CD4-positive, alpha-beta T cell (primary cell): ENCODE measurements at regions not wholly inside any gene's neighbourhood (a gene's known extent, or its start where the extent isn't known, plus 50 kb on each side); places are given as distances from the start of the nearest gene placed in this dataset.
"Not testable (repeated sequence)": the region's sequence is repeated elsewhere in the genome, so short reads cannot be mapped to it uniquely, and the experiment has no call there.

ENCODE experiments used
- ATAC-seq: fragments of 200-7000 bp; cut with Tn5 transposase; one replicate; pipeline ENCODE4 v1.10.0; 2022; ENCODE audit warnings: mild to moderate bottlenecking; ENCODE audit not compliant: poor library complexity
- CTCF ChIA-PET: fragments of 350-600 bp; sonication (Branson Sonifier 250); formaldehyde crosslinking; loops from one replicate; lab custom pipeline; 2021; ENCODE audit warnings: antibody characterized with exemption, inconsistent platforms; lab: Charles Lee
- POLR2A ChIA-PET: fragments of 350-600 bp; sonication (Branson Sonifier 250); formaldehyde crosslinking; loops from one replicate; lab custom pipeline; 2021; ENCODE audit warnings: antibody characterized with exemption, inconsistent platforms; lab: Charles Lee
- DNase-seq, 14 experiments: peaks; one replicate each; pipeline ENCODE4 v3.0.0-alpha.2; 2013 to 2020; ENCODE audit warnings: mixed read lengths in 2 of 14
- H3K27ac ChIP-seq, 2 donors: one replicate each; pipeline versions ENCODE4 v1.5.1 to v1.7.0; 2013; ENCODE audit warnings: low read length in 2 of 2, low read depth in 1 of 2, mild to moderate bottlenecking in 1 of 2
- H3K27me3 ChIP-seq, 2 experiments: 1 replicate in 1 of 2; 2 replicates in 1 of 2; pipeline versions ENCODE4 v1.6.1 to v1.7.0; 2013; ENCODE audit warnings: low read length in 2 of 2, control low read depth in 1 of 2, mild to moderate bottlenecking in 1 of 2, moderate library complexity in 1 of 2; ENCODE audit not compliant: insufficient read depth in 2 of 2, control insufficient read depth in 1 of 2
- H3K36me3 ChIP-seq: one replicate; pipeline ENCODE4 v1.6.1; 2013; ENCODE audit warnings: low read length, control low read depth; ENCODE audit not compliant: insufficient read depth
- H3K4me1 ChIP-seq: one replicate; pipeline ENCODE4 v1.6.1; 2013; ENCODE audit warnings: low read length, control low read depth; ENCODE audit not compliant: insufficient read depth
- H3K4me3 ChIP-seq: one replicate; pipeline ENCODE4 v1.5.1; 2013; ENCODE audit warnings: mild to moderate bottlenecking, low read length, moderate library complexity
- H3K9me3 ChIP-seq, 2 experiments: 1 replicate in 1 of 2; 2 replicates in 1 of 2; pipeline versions ENCODE4 v1.6.1 to v1.7.0; 2013; ENCODE audit warnings: low read length in 2 of 2, mild to moderate bottlenecking in 2 of 2, control low read depth in 1 of 2, moderate library complexity in 1 of 2; ENCODE audit not compliant: control insufficient read depth in 1 of 2, insufficient read depth in 1 of 2
- H3K27ac Mint-ChIP-seq: one replicate; pipeline ENCODE4 v1.8.0; 2020; ENCODE audit warnings: mixed read lengths
- H3K27me3 Mint-ChIP-seq: one replicate; pipeline ENCODE4 v1.8.0; 2021; ENCODE audit warnings: mixed read lengths
- H3K36me3 Mint-ChIP-seq: one replicate; pipeline ENCODE4 v1.8.0; 2021; ENCODE audit warnings: low read depth, mixed read lengths
- H3K4me1 Mint-ChIP-seq: one replicate; pipeline ENCODE4 v1.8.0; 2021; ENCODE audit warnings: low read depth, mixed read lengths
- H3K4me3 Mint-ChIP-seq: one replicate; pipeline ENCODE4 v1.8.0; 2020; ENCODE audit warnings: mild to moderate bottlenecking, mixed read lengths
- H3K9me3 Mint-ChIP-seq: one replicate; pipeline ENCODE4 v1.8.0; 2020; ENCODE audit warnings: mixed read lengths
- intact Hi-C, 2 experiments: fragments of 100-400 bp; cut with DNase I in 1 of 2; cut with micrococcal nuclease in 1 of 2; formaldehyde crosslinking; loops; one replicate each; pipeline versions ENCODE4 v1.15.1 to v1.9.0; 2023 to 2025; cut with DNase I, micrococcal nuclease
- TF ChIP-seq, protein P1 (sequence below): fragments of 200-600 bp; IDR thresholded peaks from one replicate; pipeline ENCODE4 v1.8.0; 2022; ENCODE audit warnings: antibody characterized with exemption, mild to moderate bottlenecking

DNA sequence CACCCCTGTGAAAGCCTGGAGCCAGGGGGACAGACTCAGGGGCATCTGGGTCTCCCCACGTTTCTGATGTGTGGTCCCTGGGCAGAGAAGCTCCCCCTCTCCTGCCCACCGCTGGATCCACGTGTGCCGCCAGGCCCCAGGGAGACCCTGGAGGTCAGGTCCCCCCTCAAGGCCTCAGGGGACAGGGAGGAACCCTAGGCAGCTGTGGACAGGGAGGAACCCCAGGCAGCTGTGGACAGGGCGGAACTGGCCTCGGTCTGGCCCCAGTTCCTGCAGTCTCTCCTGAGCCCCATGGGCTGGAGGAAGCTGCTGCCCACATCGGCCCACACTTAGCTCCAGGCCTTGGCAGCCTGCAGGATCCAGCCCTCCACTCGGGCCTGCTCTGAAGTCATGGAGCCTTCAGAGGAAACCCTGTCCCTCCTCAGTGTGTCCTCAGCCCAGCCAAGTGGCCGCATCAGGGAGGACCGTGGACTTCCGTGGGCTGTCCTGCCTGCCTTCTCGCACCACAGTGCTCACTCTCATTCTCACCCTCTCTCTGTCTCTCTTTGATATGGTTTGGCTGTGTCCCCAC lies 127.7 kb downstream of the BRD1 start:
- TF ChIP-seq, protein P1, sequence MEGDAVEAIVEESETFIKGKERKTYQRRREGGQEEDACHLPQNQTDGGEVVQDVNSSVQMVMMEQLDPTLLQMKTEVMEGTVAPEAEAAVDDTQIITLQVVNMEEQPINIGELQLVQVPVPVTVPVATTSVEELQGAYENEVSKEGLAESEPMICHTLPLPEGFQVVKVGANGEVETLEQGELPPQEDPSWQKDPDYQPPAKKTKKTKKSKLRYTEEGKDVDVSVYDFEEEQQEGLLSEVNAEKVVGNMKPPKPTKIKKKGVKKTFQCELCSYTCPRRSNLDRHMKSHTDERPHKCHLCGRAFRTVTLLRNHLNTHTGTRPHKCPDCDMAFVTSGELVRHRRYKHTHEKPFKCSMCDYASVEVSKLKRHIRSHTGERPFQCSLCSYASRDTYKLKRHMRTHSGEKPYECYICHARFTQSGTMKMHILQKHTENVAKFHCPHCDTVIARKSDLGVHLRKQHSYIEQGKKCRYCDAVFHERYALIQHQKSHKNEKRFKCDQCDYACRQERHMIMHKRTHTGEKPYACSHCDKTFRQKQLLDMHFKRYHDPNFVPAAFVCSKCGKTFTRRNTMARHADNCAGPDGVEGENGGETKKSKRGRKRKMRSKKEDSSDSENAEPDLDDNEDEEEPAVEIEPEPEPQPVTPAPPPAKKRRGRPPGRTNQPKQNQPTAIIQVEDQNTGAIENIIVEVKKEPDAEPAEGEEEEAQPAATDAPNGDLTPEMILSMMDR: no peak
- DNase-seq (no peak), ATAC-seq (no peak)
- peaks cover 5% of the 10 kb centered on the region for H3K4me1 ChIP-seq
- Mint-ChIP-seq H3K27me3 (peaks cover 27% of the 10 kb centered on the region), H3K36me3 (no peaks in the 10 kb centered on the region), H3K4me1 (no peaks in the 10 kb centered on the region), H3K9me3 (peaks cover 9% of the 10 kb centered on the region), H3K4me3 (no peak overlapping the region), H3K27ac (no peak overlapping the region)
- peaks cover 16 to 43% of the 10 kb centered on the region in 2 experiments for H3K9me3 ChIP-seq
- intact Hi-C loops: no loop called here
- H3K27me3 ChIP-seq: peaks cover 13 to 23% of the 10 kb centered on the region in 2 experiments
- no peak overlapping the region for H3K27ac ChIP-seq
- H3K4me3 ChIP-seq: no peak overlapping the region
- POLR2A ChIA-PET: no interaction called here
- CTCF ChIA-PET: no interaction called here
- no peaks in the 10 kb centered on the region for H3K36me3 ChIP-seq

DNA sequence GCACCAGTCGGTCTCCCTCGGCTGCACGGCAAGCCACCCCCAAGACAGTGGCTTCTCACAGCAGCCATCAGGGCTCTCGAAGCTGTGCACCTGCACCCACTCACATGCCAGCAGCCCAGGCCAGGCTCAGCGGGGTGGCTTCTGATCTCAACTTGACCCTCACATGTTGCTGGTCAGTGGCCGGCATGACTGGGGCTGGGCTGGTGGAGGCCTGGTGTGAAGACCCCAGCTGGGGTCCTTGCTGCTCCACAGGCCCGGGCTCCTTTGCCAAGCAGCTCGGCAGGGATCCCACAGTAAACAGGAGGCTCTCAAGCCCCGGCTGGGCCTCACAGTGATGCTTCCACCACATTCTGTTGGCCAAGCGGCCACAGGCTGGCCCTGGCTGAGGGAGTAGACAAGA lies 128.2 kb downstream of the BRD1 start:
- intact Hi-C loops: no loop called here
- no peak overlapping the region for H3K4me3 Mint-ChIP-seq
- H3K27me3 Mint-ChIP-seq: peaks cover 27% of the 10 kb centered on the region
- TF ChIP-seq, protein P1: no peak
- no peaks in the 10 kb centered on the region for H3K4me1 Mint-ChIP-seq
- ChIA-PET CTCF (no interaction called here), POLR2A (no interaction called here)
- H3K9me3 Mint-ChIP-seq: peaks cover 9% of the 10 kb centered on the region
- Histone ChIP-seq H3K36me3 (no peaks in the 10 kb centered on the region), H3K27ac (no peak overlapping the region), H3K4me1 (no peaks in the 10 kb centered on the region), H3K27me3 (peaks cover 8 to 18% of the 10 kb centered on the region in 2 experiments), H3K4me3 (no peak overlapping the region), H3K9me3 (peaks cover 16 to 45% of the 10 kb centered on the region in 2 experiments)
- no peak overlapping the region for H3K27ac Mint-ChIP-seq
- no peaks in the 10 kb centered on the region for H3K36me3 Mint-ChIP-seq
- DNase-seq (no peak), ATAC-seq (no peak)

DNA sequence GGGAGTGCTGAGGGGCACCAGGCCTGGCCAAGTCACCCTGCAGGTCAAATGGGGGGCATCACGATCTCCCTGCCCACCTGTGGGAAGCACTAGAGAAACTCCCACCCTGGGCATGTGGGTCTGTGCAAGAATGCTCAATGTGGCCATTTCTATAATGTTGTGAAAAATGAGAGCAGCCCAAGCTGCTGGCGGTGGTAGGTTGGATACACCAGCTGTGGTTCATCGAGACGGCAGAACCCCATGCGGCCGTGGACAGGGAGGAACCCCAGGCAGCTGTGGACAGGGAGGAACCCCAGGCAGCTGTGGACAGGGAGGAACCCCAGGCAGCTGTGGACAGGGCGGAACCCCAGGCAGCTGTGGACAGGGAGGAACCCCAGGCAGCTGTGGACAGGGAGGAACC lies 129.1 kb downstream of the BRD1 start:
- peaks cover 21% of the 10 kb centered on the region for H3K27me3 Mint-ChIP-seq
- H3K9me3 Mint-ChIP-seq, H3K4me3 ChIP-seq, H3K4me3 Mint-ChIP-seq, H3K36me3 Mint-ChIP-seq, H3K27ac Mint-ChIP-seq, H3K27ac ChIP-seq, H3K4me1 Mint-ChIP-seq, CTCF ChIA-PET, ATAC-seq, H3K4me1 ChIP-seq, DNase-seq, POLR2A ChIA-PET, intact Hi-C loops, H3K36me3 ChIP-seq, H3K27me3 ChIP-seq: not testable (repeated sequence)
- H3K9me3 ChIP-seq: peaks cover 16 to 37% of the 10 kb centered on the region in 2 experiments

DNA sequence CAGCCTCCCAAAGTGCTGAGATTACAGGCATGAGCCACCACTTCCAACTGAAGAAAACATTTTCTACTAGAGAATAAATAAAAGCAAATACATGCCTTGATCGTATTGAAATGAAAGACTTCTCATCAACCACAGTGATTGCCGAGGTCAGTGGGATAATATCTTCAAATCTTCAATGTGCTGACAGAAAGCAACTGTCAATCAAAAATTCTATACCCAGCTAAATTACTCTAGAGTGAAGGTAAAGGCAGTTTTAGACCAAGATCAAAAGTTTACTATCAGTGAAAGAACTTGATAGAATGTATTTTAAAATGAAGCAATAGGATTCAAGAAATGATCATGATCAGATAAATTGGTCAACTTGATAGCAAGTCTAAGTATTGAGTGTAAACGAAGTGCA lies 130.6 kb downstream of the BRD1 start:
- intact Hi-C loops: no loop called here
- TF ChIP-seq, protein P1: no peak
- CTCF ChIA-PET: no interaction called here

More for the DNA sequence above, 130.6 kb downstream of the BRD1 start:
- Mint-ChIP-seq H3K4me3 (no peak overlapping the region), H3K36me3 (no peaks in the 10 kb centered on the region), H3K9me3 (peaks cover 9% of the 10 kb centered on the region), H3K27ac (no peak overlapping the region), H3K27me3 (peaks cover 18% of the 10 kb centered on the region), H3K4me1 (no peaks in the 10 kb centered on the region)
- no peak overlapping the region for H3K27ac ChIP-seq
- no peak for ATAC-seq
- no peak overlapping the region for H3K4me3 ChIP-seq
- peaks cover 11 to 30% of the 10 kb centered on the region in 2 experiments for H3K9me3 ChIP-seq
- peaks cover 0 to 1% of the 10 kb centered on the region in 2 experiments for H3K27me3 ChIP-seq
- no peaks in the 10 kb centered on the region for H3K36me3 ChIP-seq
- POLR2A ChIA-PET: no interaction called here
- no peak for DNase-seq
- peaks cover 17% of the 10 kb centered on the region for H3K4me1 ChIP-seq
